GM18520 (cell line): ENCODE measurements at regions not wholly inside any gene's neighbourhood (a gene's known extent, or its start where the extent isn't known, plus 50 kb on each side); places are given as distances from the start of the nearest gene placed in this dataset.

ENCODE experiments used
- ATAC-seq: cut with Tn5 transposase; IDR thresholded peaks from one replicate; pipeline ENCODE4 v1.9.1; 2021; ENCODE audit not compliant: unreplicated experiment

- no peak for ATAC-seq
Measured at GRCh38 chr15:96089405-96090058, 241.0 kb upstream of the NR2F2 start.

- ATAC-seq, result no peak
Measured at GRCh38 chr15:96092186-96092585, 238.3 kb upstream of the NR2F2 start.

- ATAC-seq, result no peak
Measured at GRCh38 chr15:96093063-96093462, 237.4 kb upstream of the NR2F2 start.

GRCh38 chr15:96097661-96098060, 232.8 kb upstream of the NR2F2 start:
- ATAC-seq, result no peak

GRCh38 chr15:96102631-96103030, 227.9 kb upstream of the NR2F2 start:
- ATAC-seq, result no peak

- ATAC-seq, result no peak
Measured at GRCh38 chr15:96106181-96106580, 224.3 kb upstream of the NR2F2 start.

GRCh38 chr15:96106628-96107027, 223.9 kb upstream of the NR2F2 start:
- ATAC-seq, result no peak

- no peak for ATAC-seq
Measured at GRCh38 chr15:96107916-96108315, 222.6 kb upstream of the NR2F2 start.

GRCh38 chr15:96108405-96108804, 222.1 kb upstream of the NR2F2 start:
- no peak for ATAC-seq

GRCh38 chr15:96109820-96110219, 220.7 kb upstream of the NR2F2 start:
- ATAC-seq, result no peak

- no peak for ATAC-seq
Measured at GRCh38 chr15:96112018-96112417, 218.5 kb upstream of the NR2F2 start.

GRCh38 chr15:96115642-96116041, 214.9 kb upstream of the NR2F2 start:
- ATAC-seq, result no peak

- ATAC-seq, result no peak
Measured at GRCh38 chr15:96117270-96117669, 213.2 kb upstream of the NR2F2 start.

GRCh38 chr15:96119734-96120133, 210.8 kb upstream of the NR2F2 start:
- ATAC-seq, result no peak

GRCh38 chr15:96121086-96121920, 209.2 kb upstream of the NR2F2 start:
- ATAC-seq, result no peak

- ATAC-seq, result no peak
Measured at GRCh38 chr15:96122077-96123027, 208.1 kb upstream of the NR2F2 start.

- ATAC-seq, result no peak
Measured at GRCh38 chr15:96123028-96123400, 207.5 kb upstream of the NR2F2 start.

GRCh38 chr15:96123630-96124187, 206.8 kb upstream of the NR2F2 start:
- ATAC-seq, result no peak

- no peak for ATAC-seq
Measured at GRCh38 chr15:96124436-96124835, 206.1 kb upstream of the NR2F2 start.

- ATAC-seq, result no peak
Measured at GRCh38 chr15:96125721-96126415, 204.6 kb upstream of the NR2F2 start.

GRCh38 chr15:96126859-96127258, 203.6 kb upstream of the NR2F2 start:
- ATAC-seq, result no peak
